RWPE1 (cell line): ENCODE measurements at regions not wholly inside any gene's neighbourhood (a gene's known extent, or its start where the extent isn't known, plus 50 kb on each side); places are given as distances from the start of the nearest gene placed in this dataset.
A peak's percentile ranks its signal among the peaks of the same experiment; 100 is the strongest.

Experiments used
- CTCF ChIA-PET: fragments of 350-600 bp; sonication (Branson Sonifier 250); formaldehyde crosslinking; extraction: SDS; loops from one replicate; lab custom pipeline; 2021; lab: Yijun Ruan, JAX
- POLR2A ChIA-PET: fragments of 400-600 bp; formaldehyde crosslinking; extraction: SDS; loops from one replicate; lab custom pipeline; 2020; ENCODE audit warnings: antibody characterized with exemption; ENCODE audit not compliant: low non-redundant PET; lab: Yijun Ruan, JAX
- DNase-seq: peaks from one replicate; pipeline ENCODE4 v3.0.0; 2012; ENCODE audit warnings: low spot score
- H3K27ac ChIP-seq: fragments of 450-650 bp; 2 replicates; pipeline ENCODE4 v1.5.1; 2017
- TF ChIP-seq, protein P1 (sequence below): fragments of 450-650 bp; conservative IDR thresholded peaks from 2 replicates; pipeline ENCODE4 v1.5.1; 2017; ENCODE audit warnings: low read depth, mild to moderate bottlenecking

DNA sequence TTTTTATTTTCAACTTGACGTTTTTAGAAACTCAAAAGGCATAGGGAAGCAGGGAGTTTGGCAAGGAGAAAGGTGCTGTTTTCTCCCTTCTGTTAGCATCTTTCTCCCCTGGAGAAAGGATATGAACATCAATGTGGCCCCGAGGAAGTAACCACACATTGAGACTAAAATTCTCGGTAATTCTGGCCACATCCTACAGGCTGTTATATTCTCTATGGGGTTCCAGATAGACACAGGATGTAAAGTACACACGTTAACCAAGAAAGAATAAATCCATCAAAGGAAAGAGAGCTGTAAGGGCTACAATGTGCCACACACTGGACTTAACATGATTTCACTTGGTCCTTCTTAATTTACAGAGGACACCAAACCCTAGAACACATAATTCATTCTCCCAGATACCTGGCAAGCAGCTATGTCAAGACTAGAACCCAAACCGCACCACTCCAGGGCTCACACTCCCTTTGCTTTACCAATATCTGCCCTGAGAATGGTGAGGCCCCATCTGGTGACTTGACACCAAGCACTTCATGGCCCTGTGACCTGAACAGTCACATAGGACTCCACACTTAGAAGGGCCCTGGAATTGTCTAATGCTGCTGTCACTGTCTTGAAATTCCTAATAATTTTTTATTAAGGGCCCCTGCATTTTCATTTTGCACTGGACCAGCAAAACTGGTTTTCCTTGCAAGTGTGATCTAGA is 73.9 kb downstream of the PRLHR start:
- ChIA-PET CTCF (interaction anchor here (1.6 kb wide), 1 partner anchor 17 kb away, joined by 4 read pairs; no protein-coding TSS in a partner anchor), POLR2A (no interaction called here)
- TF ChIP-seq, protein P1, sequence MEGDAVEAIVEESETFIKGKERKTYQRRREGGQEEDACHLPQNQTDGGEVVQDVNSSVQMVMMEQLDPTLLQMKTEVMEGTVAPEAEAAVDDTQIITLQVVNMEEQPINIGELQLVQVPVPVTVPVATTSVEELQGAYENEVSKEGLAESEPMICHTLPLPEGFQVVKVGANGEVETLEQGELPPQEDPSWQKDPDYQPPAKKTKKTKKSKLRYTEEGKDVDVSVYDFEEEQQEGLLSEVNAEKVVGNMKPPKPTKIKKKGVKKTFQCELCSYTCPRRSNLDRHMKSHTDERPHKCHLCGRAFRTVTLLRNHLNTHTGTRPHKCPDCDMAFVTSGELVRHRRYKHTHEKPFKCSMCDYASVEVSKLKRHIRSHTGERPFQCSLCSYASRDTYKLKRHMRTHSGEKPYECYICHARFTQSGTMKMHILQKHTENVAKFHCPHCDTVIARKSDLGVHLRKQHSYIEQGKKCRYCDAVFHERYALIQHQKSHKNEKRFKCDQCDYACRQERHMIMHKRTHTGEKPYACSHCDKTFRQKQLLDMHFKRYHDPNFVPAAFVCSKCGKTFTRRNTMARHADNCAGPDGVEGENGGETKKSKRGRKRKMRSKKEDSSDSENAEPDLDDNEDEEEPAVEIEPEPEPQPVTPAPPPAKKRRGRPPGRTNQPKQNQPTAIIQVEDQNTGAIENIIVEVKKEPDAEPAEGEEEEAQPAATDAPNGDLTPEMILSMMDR, result no peak
- no peak for DNase-seq
- H3K27ac ChIP-seq, result peak overlapping the region; percentile 86; the same call in 1 of the 2 replicates

DNA sequence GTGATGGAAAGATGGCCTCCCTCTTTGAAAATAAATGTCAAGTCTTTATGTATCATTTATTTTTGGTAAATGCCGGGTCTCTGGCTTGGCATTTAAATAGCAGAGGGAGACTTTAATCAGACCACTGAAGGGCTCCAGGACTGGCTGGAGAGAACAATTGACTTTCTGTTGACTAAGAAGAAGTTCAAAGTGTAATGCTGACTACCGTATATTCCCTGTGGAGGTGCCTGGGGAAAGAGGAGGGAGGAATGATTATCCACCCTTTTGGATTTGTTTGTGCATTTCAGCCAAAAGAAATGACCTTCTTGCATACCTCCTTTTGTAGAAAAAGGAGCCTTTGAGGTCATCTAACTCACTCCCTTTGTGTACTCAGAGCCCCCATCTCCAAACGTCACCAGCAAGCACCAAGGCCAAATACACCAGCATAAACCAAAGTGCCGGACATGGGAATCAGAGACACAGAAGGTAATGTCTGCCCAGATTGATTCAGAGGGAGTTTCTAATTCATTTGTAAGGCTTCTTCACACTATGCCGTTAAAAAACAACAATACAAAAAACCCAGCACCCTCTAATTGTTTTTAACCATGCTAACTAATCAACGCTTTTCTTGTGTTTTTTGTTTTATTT is 75.2 kb downstream of the PRLHR start:
- TF ChIP-seq, protein P1, result no peak
- DNase-seq, result no peak
- ChIA-PET POLR2A (no interaction called here), CTCF (no interaction called here)
- H3K27ac ChIP-seq, result no peak overlapping the region

DNA sequence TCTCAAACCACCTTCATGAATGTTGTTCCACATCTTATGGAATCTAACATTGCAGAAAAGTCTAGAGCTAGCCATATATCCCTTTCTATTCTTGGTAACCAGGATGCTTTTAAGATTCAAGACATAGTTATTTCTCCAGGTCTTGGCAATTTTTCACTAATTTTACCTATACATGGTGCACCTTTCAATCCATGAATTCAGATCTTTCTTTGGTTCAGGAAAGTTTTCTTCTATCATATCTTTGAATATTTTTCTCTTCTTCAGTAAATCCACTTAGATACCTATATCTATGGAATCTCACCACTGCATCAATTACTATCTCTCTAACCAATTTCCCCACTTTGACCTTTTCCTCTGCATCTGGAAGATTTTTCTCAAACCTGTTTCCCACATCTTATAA is 77.4 kb downstream of the PRLHR start:
- ChIA-PET POLR2A (no interaction called here), CTCF (no interaction called here)
- no peak for DNase-seq
- H3K27ac ChIP-seq, result no peak overlapping the region
- TF ChIP-seq, protein P1, result no peak

DNA sequence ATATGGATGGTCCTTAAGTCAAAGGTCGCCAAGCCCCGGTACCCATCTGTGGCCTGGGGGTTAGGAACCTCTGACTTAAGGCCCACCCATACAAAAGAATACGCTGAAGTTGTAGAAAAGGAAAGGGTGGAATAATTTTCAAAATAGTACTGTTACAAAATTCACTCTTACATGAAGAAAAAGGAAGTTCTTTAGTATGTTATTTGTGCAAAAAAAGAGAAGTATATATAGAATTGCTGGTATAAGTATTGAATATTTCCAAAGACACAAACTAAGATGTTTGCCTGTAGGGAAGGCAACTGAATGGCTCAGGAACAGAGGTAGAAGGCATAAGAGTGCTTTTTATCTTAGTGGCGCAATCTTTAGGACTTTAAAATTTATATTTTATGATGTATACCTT is 78.7 kb downstream of the PRLHR start:
- H3K27ac ChIP-seq, result no peak overlapping the region
- ChIA-PET POLR2A (no interaction called here), CTCF (no interaction called here)
- TF ChIP-seq, protein P1, result no peak
- DNase-seq, result no peak

DNA sequence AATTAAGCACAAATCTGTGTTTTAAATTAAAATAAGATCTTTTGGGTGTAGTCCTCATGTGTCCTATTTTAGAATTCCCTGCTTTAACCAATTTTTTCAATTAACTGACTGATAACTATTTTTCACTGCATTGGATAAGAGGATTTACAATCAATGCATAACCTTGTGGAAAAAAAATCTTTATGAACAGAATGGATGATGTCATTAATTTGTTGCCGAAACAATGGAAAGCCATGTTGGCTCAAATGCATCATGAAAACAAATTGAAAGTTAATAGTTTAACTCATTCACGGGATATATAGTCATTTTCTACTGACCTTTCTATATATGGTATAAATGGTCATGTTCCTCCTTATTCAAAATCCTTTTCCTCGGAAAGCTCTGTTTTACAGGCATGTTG is 82.3 kb downstream of the PRLHR start:
- TF ChIP-seq, protein P1, result no peak
- POLR2A ChIA-PET, result no interaction called here
- CTCF ChIA-PET, result interaction anchor here (0.6 kb wide), 1 partner anchor 117 kb away, joined by 3 read pairs; no protein-coding TSS in a partner anchor
- DNase-seq, result no peak
- no peak overlapping the region for H3K27ac ChIP-seq

DNA sequence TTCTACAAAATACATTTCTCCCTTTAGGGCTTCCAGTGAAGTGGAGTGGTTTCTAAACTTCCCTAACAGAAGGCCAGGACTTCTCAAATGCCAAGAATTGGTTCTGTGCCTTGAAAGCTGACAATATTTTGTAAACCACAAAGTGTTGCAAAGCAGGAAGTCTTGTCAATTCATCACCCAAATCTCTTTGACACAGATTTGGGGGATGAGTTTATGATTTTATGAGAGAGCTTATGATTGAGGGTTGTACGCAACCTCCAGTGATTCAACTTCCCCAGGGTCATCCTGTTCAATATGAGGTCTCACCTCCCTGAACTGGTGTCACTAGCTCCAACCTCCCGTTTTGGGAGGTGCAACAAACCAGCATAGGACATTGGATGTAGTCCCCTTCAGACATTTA is 83.7 kb downstream of the PRLHR start:
- ChIA-PET CTCF (interaction anchor here (1.1 kb wide), 1 partner anchor 10 kb away, joined by 4 read pairs; no protein-coding TSS in a partner anchor), POLR2A (no interaction called here)
- no peak for DNase-seq
- TF ChIP-seq, protein P1, result no peak
- H3K27ac ChIP-seq, result no peak overlapping the region
